Activated naive CD8-positive, alpha-beta T cell treated with anti-CD3 and anti-CD28 coated beads, Interleukin-2, amount 50 U/mL, for 24 hours (primary cell): ENCODE measurements at regions not wholly inside any gene's neighbourhood (a gene's known extent, or its start where the extent isn't known, plus 50 kb on each side); places are given as distances from the start of the nearest gene placed in this dataset.

Experiments
- ATAC-seq: fragments of 150-1000 bp; cut with Tn5 transposase; one replicate; pipeline ENCODE4 v1.10.0; 2021
- DNase-seq: peaks from one replicate; pipeline ENCODE4 v3.0.0; 2021
- H3K27ac Mint-ChIP-seq: one replicate; pipeline ENCODE4 v1.8.0; 2021; ENCODE audit warnings: mild to moderate bottlenecking, mixed read lengths
- H3K27me3 Mint-ChIP-seq: one replicate; pipeline ENCODE4 v1.8.0; 2021; ENCODE audit warnings: mixed read lengths
- H3K36me3 Mint-ChIP-seq: one replicate; pipeline ENCODE4 v1.8.0; 2021; ENCODE audit warnings: low read depth, mixed read lengths
- H3K4me1 Mint-ChIP-seq: one replicate; pipeline ENCODE4 v1.8.0; 2021; ENCODE audit warnings: mixed read lengths
- H3K4me3 Mint-ChIP-seq: one replicate; pipeline ENCODE4 v1.8.0; 2021; ENCODE audit warnings: mild to moderate bottlenecking, moderate library complexity, mixed read lengths
- H3K9me3 Mint-ChIP-seq: one replicate; pipeline ENCODE4 v1.8.0; 2021; ENCODE audit warnings: mixed read lengths

- H3K36me3 Mint-ChIP-seq, result no peaks in the 10 kb centered on the region
- H3K4me3 Mint-ChIP-seq, result no peak overlapping the region
- ATAC-seq (no peak), DNase-seq (no peak)
- peaks cover 6% of the 10 kb centered on the region for H3K9me3 Mint-ChIP-seq
- no peaks in the 10 kb centered on the region for H3K4me1 Mint-ChIP-seq
- H3K27ac Mint-ChIP-seq, result no peak overlapping the region
- H3K27me3 Mint-ChIP-seq, result no peaks in the 10 kb centered on the region
Observed at GRCh38 chr6:18733921-18734550, 346.9 kb downstream of the RNF144B start.

GRCh38 chr6:18741741-18742140, 354.6 kb downstream of the RNF144B start:
- Mint-ChIP-seq H3K4me3 (no peak overlapping the region), H3K27ac (no peak overlapping the region), H3K36me3 (no peaks in the 10 kb centered on the region), H3K4me1 (no peaks in the 10 kb centered on the region), H3K9me3 (no peaks in the 10 kb centered on the region), H3K27me3 (peaks cover 2% of the 10 kb centered on the region)
- ATAC-seq (no peak), DNase-seq (no peak)

GRCh38 chr6:18742406-18742805, 355.3 kb downstream of the RNF144B start:
- DNase-seq (no peak), ATAC-seq (no peak)
- peaks cover 2% of the 10 kb centered on the region for H3K27me3 Mint-ChIP-seq
- no peaks in the 10 kb centered on the region for H3K36me3 Mint-ChIP-seq
- no peak overlapping the region for H3K27ac Mint-ChIP-seq
- H3K4me1 Mint-ChIP-seq, result no peaks in the 10 kb centered on the region
- H3K9me3 Mint-ChIP-seq, result no peaks in the 10 kb centered on the region
- H3K4me3 Mint-ChIP-seq, result no peak overlapping the region

GRCh38 chr6:18746727-18747126, 359.6 kb downstream of the RNF144B start:
- no peaks in the 10 kb centered on the region for H3K36me3 Mint-ChIP-seq
- peaks cover 5% of the 10 kb centered on the region for H3K27me3 Mint-ChIP-seq
- no peak for DNase-seq
- no peak for ATAC-seq
- H3K4me3 Mint-ChIP-seq, result no peak overlapping the region
- H3K4me1 Mint-ChIP-seq, result no peaks in the 10 kb centered on the region
- no peaks in the 10 kb centered on the region for H3K9me3 Mint-ChIP-seq
- H3K27ac Mint-ChIP-seq, result no peak overlapping the region

- DNase-seq (no peak), ATAC-seq (no peak)
- no peak overlapping the region for H3K27ac Mint-ChIP-seq
- peaks cover 4% of the 10 kb centered on the region for H3K27me3 Mint-ChIP-seq
- no peaks in the 10 kb centered on the region for H3K4me1 Mint-ChIP-seq
- H3K4me3 Mint-ChIP-seq, result no peak overlapping the region
- no peaks in the 10 kb centered on the region for H3K9me3 Mint-ChIP-seq
- no peaks in the 10 kb centered on the region for H3K36me3 Mint-ChIP-seq
Observed at GRCh38 chr6:18748314-18748713, 361.2 kb downstream of the RNF144B start.

GRCh38 chr6:18752278-18753068, 365.3 kb downstream of the RNF144B start:
- peaks cover 4% of the 10 kb centered on the region for H3K27me3 Mint-ChIP-seq

GRCh38 chr6:18753076-18753475, 365.9 kb downstream of the RNF144B start:
- Mint-ChIP-seq H3K27ac (no peak overlapping the region), H3K36me3 (no peaks in the 10 kb centered on the region), H3K4me1 (no peaks in the 10 kb centered on the region), H3K4me3 (no peak overlapping the region), H3K9me3 (no peaks in the 10 kb centered on the region), H3K27me3 (peaks cover 4% of the 10 kb centered on the region)
- DNase-seq (no peak), ATAC-seq (no peak)

More at GRCh38 chr6:18752278-18753068, 365.3 kb downstream of the RNF144B start:
- Mint-ChIP-seq H3K4me1 (no peaks in the 10 kb centered on the region), H3K36me3 (no peaks in the 10 kb centered on the region), H3K9me3 (no peaks in the 10 kb centered on the region), H3K27ac (no peak overlapping the region), H3K4me3 (no peak overlapping the region)
- DNase-seq (no peak), ATAC-seq (no peak)

- Mint-ChIP-seq H3K27ac (no peak overlapping the region), H3K9me3 (peaks cover 4% of the 10 kb centered on the region), H3K4me1 (no peaks in the 10 kb centered on the region), H3K36me3 (no peaks in the 10 kb centered on the region), H3K27me3 (no peaks in the 10 kb centered on the region), H3K4me3 (no peak overlapping the region)
- no peak for DNase-seq
- no peak for ATAC-seq
Observed at GRCh38 chr6:18763086-18763485, 375.9 kb downstream of the RNF144B start.

GRCh38 chr6:18784794-18785193, 397.6 kb downstream of the RNF144B start:
- H3K36me3 Mint-ChIP-seq, result no peaks in the 10 kb centered on the region
- DNase-seq (no peak), ATAC-seq (no peak)
- H3K4me1 Mint-ChIP-seq, result no peaks in the 10 kb centered on the region
- no peak overlapping the region for H3K4me3 Mint-ChIP-seq
- H3K9me3 Mint-ChIP-seq, result peaks cover 26% of the 10 kb centered on the region
- no peak overlapping the region for H3K27ac Mint-ChIP-seq
- H3K27me3 Mint-ChIP-seq, result no peaks in the 10 kb centered on the region

GRCh38 chr6:18785810-18786490, 398.8 kb downstream of the RNF144B start:
- no peaks in the 10 kb centered on the region for H3K27me3 Mint-ChIP-seq
- no peaks in the 10 kb centered on the region for H3K4me1 Mint-ChIP-seq
- ATAC-seq, result no peak
- no peak overlapping the region for H3K27ac Mint-ChIP-seq
- no peaks in the 10 kb centered on the region for H3K36me3 Mint-ChIP-seq
- peaks cover 26% of the 10 kb centered on the region for H3K9me3 Mint-ChIP-seq
- DNase-seq, result no peak
- H3K4me3 Mint-ChIP-seq, result no peak overlapping the region

GRCh38 chr6:18792866-18793265, 405.7 kb downstream of the RNF144B start:
- no peaks in the 10 kb centered on the region for H3K4me1 Mint-ChIP-seq
- H3K4me3 Mint-ChIP-seq, result no peak overlapping the region
- DNase-seq (no peak), ATAC-seq (no peak)
- no peaks in the 10 kb centered on the region for H3K36me3 Mint-ChIP-seq
- peaks cover 1% of the 10 kb centered on the region for H3K27me3 Mint-ChIP-seq
- peaks cover 16% of the 10 kb centered on the region for H3K9me3 Mint-ChIP-seq
- H3K27ac Mint-ChIP-seq, result no peak overlapping the region

GRCh38 chr6:18795726-18796125, 408.6 kb downstream of the RNF144B start:
- Mint-ChIP-seq H3K9me3 (peaks cover 14% of the 10 kb centered on the region), H3K27me3 (peaks cover 1% of the 10 kb centered on the region), H3K4me1 (no peaks in the 10 kb centered on the region), H3K4me3 (no peak overlapping the region), H3K27ac (no peak overlapping the region), H3K36me3 (no peaks in the 10 kb centered on the region)
- DNase-seq (no peak), ATAC-seq (no peak)

GRCh38 chr6:18820725-18821124, 433.6 kb downstream of the RNF144B start:
- ATAC-seq (no peak), DNase-seq (no peak)
- no peaks in the 10 kb centered on the region for H3K36me3 Mint-ChIP-seq
- no peaks in the 10 kb centered on the region for H3K4me1 Mint-ChIP-seq
- H3K4me3 Mint-ChIP-seq, result no peak overlapping the region
- H3K9me3 Mint-ChIP-seq, result peaks cover 39% of the 10 kb centered on the region
- H3K27me3 Mint-ChIP-seq, result no peaks in the 10 kb centered on the region
- no peak overlapping the region for H3K27ac Mint-ChIP-seq

GRCh38 chr6:18823782-18824386, 436.7 kb downstream of the RNF144B start:
- Mint-ChIP-seq H3K4me1 (no peaks in the 10 kb centered on the region), H3K27ac (no peak overlapping the region)

More at GRCh38 chr6:18823782-18824386, 436.7 kb downstream of the RNF144B start:
- no peaks in the 10 kb centered on the region for H3K27me3 Mint-ChIP-seq
- no peak overlapping the region for H3K4me3 Mint-ChIP-seq
- ATAC-seq, result no peak
- H3K36me3 Mint-ChIP-seq, result no peaks in the 10 kb centered on the region
- peaks cover 56% of the 10 kb centered on the region for H3K9me3 Mint-ChIP-seq
- peak; percentile 59 for DNase-seq
